H9 (cell line): ENCODE measurements at regions not wholly inside any gene's neighbourhood (a gene's known extent, or its start where the extent isn't known, plus 50 kb on each side); places are given as distances from the start of the nearest gene placed in this dataset.

Experiments used
- DNase-seq: peaks from one replicate; pipeline ENCODE4 v3.0.0-alpha.2; 2017
- H2AFZ ChIP-seq: one replicate; pipeline ENCODE4 v1.6.1; 2013; ENCODE audit warnings: mild to moderate bottlenecking, low read length, control low read depth, moderate library complexity
- H2AK5ac ChIP-seq: 2 replicates; pipeline ENCODE4 v1.6.1; 2013; ENCODE audit warnings: low read length, control low read depth, mixed read lengths; ENCODE audit not compliant: insufficient read length
- H2BK120ac ChIP-seq: one replicate; pipeline ENCODE4 v1.6.1; 2013; ENCODE audit warnings: low read depth, mild to moderate bottlenecking, low read length, control low read depth, inconsistent platforms; ENCODE audit not compliant: poor library complexity, severe bottlenecking
- H2BK12ac ChIP-seq: 2 replicates; pipeline ENCODE4 v1.6.1; 2013; ENCODE audit warnings: low read length, control low read depth, mixed read lengths, low read depth; ENCODE audit not compliant: insufficient read length
- H2BK15ac ChIP-seq: 2 replicates; pipeline ENCODE4 v1.6.1; 2013; ENCODE audit warnings: low read depth, low read length, control low read depth
- H2BK20ac ChIP-seq: one replicate; pipeline ENCODE4 v1.6.1; 2013; ENCODE audit warnings: low read depth, mild to moderate bottlenecking, low read length, control low read depth, inconsistent platforms; ENCODE audit not compliant: poor library complexity, severe bottlenecking
- H2BK5ac ChIP-seq: 2 replicates; pipeline ENCODE4 v1.6.1; 2013; ENCODE audit warnings: low read length, control low read depth, mixed read lengths; ENCODE audit not compliant: insufficient read length
- H3K14ac ChIP-seq: 2 replicates; pipeline ENCODE4 v1.6.1; 2013; ENCODE audit warnings: low read length, control low read depth; ENCODE audit not compliant: insufficient read depth
- H3K18ac ChIP-seq: 2 replicates; pipeline ENCODE4 v1.6.1; 2013; ENCODE audit warnings: low read depth, mild to moderate bottlenecking, mixed read lengths, low read length, control low read depth; ENCODE audit not compliant: insufficient read length
- H3K23ac ChIP-seq: 2 replicates; pipeline ENCODE4 v1.6.1; 2013; ENCODE audit warnings: low read length, control low read depth, mixed read lengths, low read depth; ENCODE audit not compliant: insufficient read length
- H3K23me2 ChIP-seq: 2 replicates; pipeline ENCODE4 v1.6.1; 2013; ENCODE audit warnings: low read depth, mild to moderate bottlenecking, mixed read lengths, low read length, control low read depth; ENCODE audit not compliant: insufficient read length, poor library complexity, severe bottlenecking
- H3K27ac ChIP-seq: 2 replicates; pipeline ENCODE4 v1.5.1; 2013; ENCODE audit warnings: low read length, control low read depth, mixed read lengths, low read depth; ENCODE audit not compliant: insufficient read length
- H3K27me3 ChIP-seq: 2 replicates; pipeline ENCODE4 v1.6.1; 2013; ENCODE audit warnings: low read length, control low read depth, inconsistent platforms; ENCODE audit not compliant: insufficient read depth
- H3K4ac ChIP-seq: 2 replicates; pipeline ENCODE4 v1.6.1; 2013; ENCODE audit warnings: low read depth, mild to moderate bottlenecking, control low read depth, inconsistent platforms, low read length, moderate library complexity
- H3K4me1 ChIP-seq: 2 replicates; pipeline ENCODE4 v1.6.1; 2013; ENCODE audit warnings: low read length, control low read depth, inconsistent platforms; ENCODE audit not compliant: insufficient read depth
- H3K4me2 ChIP-seq: 2 replicates; pipeline ENCODE4 v1.6.1; 2013; ENCODE audit warnings: low read length, control low read depth, mixed read lengths; ENCODE audit not compliant: insufficient read length, insufficient read depth
- H3K56ac ChIP-seq: 2 replicates; pipeline ENCODE4 v1.6.1; 2013; ENCODE audit warnings: low read depth, mild to moderate bottlenecking, mixed read lengths, low read length, control low read depth; ENCODE audit not compliant: insufficient read length
- H3K79me1 ChIP-seq: 2 replicates; pipeline ENCODE4 v1.6.1; 2013; ENCODE audit warnings: low read depth, mild to moderate bottlenecking, moderate library complexity, low read length, control low read depth, inconsistent platforms; ENCODE audit not compliant: insufficient read depth, poor library complexity, severe bottlenecking
- H3K79me2 ChIP-seq: 2 replicates; pipeline ENCODE4 v1.6.1; 2013; ENCODE audit warnings: low read length, control low read depth, inconsistent platforms; ENCODE audit not compliant: insufficient read depth
- H3K9ac ChIP-seq: 2 replicates; pipeline ENCODE4 v1.6.1; 2013; ENCODE audit warnings: low read length, control low read depth, mixed read lengths; ENCODE audit not compliant: insufficient read length; ENCODE audit errors: extremely low read depth
- H3K9me3 ChIP-seq: one replicate; pipeline ENCODE4 v1.6.1; 2013; ENCODE audit warnings: low read depth, low read length, inconsistent platforms; ENCODE audit not compliant: control insufficient read depth
- H3T11ph ChIP-seq: one replicate; pipeline ENCODE4 v1.6.1; 2013; ENCODE audit warnings: mild to moderate bottlenecking, low read length, control low read depth, inconsistent platforms
- H4K20me1 ChIP-seq: one replicate; pipeline ENCODE4 v1.6.1; 2013; ENCODE audit not compliant: control insufficient read depth, insufficient read length, insufficient read depth
- H4K5ac ChIP-seq: 2 replicates; pipeline ENCODE4 v1.6.1; 2013; ENCODE audit warnings: low read depth, mild to moderate bottlenecking, mixed read lengths, low read length, control low read depth; ENCODE audit not compliant: insufficient read length
- H4K8ac ChIP-seq: replicated peaks from 2 replicates; pipeline ENCODE4 v1.6.1; 2013; ENCODE audit warnings: low read length, control low read depth, mixed read lengths, low read depth; ENCODE audit not compliant: insufficient read length
- H4K91ac ChIP-seq: 2 replicates; pipeline ENCODE4 v1.6.1; 2013; ENCODE audit warnings: low read depth, mild to moderate bottlenecking, moderate library complexity, mixed read lengths, low read length, control low read depth; ENCODE audit not compliant: insufficient read length
- H3K27ac Mint-ChIP-seq, 3 experiments: 2 replicates in 2 of 3; 3 replicates in 1 of 3; pipeline ENCODE4 v1.8.0; 2020 to 2021; ENCODE audit warnings: mixed read lengths in 3 of 3, mild to moderate bottlenecking in 1 of 3, moderate library complexity in 1 of 3
- H3K27me3 Mint-ChIP-seq: 2 replicates; pipeline ENCODE4 v1.8.0; 2021; ENCODE audit warnings: low read depth, mild to moderate bottlenecking, moderate library complexity, mixed read lengths
- H3K36me3 Mint-ChIP-seq, 3 experiments: 2 replicates in 2 of 3; 3 replicates in 1 of 3; pipeline ENCODE4 v1.8.0; 2020 to 2021; ENCODE audit warnings: low read depth in 3 of 3, mixed read lengths in 3 of 3; ENCODE audit not compliant: insufficient read depth in 1 of 3
- H3K4me1 Mint-ChIP-seq, 2 experiments: 2 replicates each; pipeline ENCODE4 v1.8.0; 2020; ENCODE audit warnings: mixed read lengths in 2 of 2
- H3K4me3 Mint-ChIP-seq, 2 experiments: 2 replicates in 1 of 2; 3 replicates in 1 of 2; pipeline ENCODE4 v1.8.0; 2020 to 2021; ENCODE audit warnings: mild to moderate bottlenecking in 2 of 2, mixed read lengths in 2 of 2, moderate library complexity in 1 of 2
- H3K9me3 Mint-ChIP-seq, 2 experiments: 2 replicates in 1 of 2; 3 replicates in 1 of 2; pipeline ENCODE4 v1.8.0; 2020; ENCODE audit warnings: mild to moderate bottlenecking in 2 of 2, mixed read lengths in 2 of 2, moderate library complexity in 1 of 2
- CTCF ChIP-seq: fragments of 200-600 bp; sonication (generic); conservative IDR thresholded peaks from 3 replicates; pipeline ENCODE4 v1.8.0; 2021; ENCODE audit warnings: antibody characterized with exemption, mild to moderate bottlenecking
- WGBS: extraction: QIAGEN DNeasy Blood & Tissue Kit; methylation state at CpG from one replicate; pipeline ENCODE4 v1.1.7; 2013; ENCODE audit warnings: missing lambda C conversion rate, low lambda C conversion rate, mixed read lengths; ENCODE audit not compliant: insufficient read length; ENCODE audit errors: extremely low coverage; 5-methylcytosine and 5-hydroxymethylcytosine counted together

- Histone ChIP-seq H3K27me3 (no peaks in the 10 kb centered on the region), H3T11ph (no peak overlapping the region), H2BK5ac (no peak overlapping the region), H3K56ac (no peak overlapping the region), H2BK15ac (no peak overlapping the region), H3K18ac (no peak overlapping the region), H3K4ac (no peak overlapping the region), H3K23me2 (no peaks in the 10 kb centered on the region), H3K27ac (no peak overlapping the region), H3K79me1 (no peaks in the 10 kb centered on the region), H3K14ac (no peak overlapping the region), H3K4me1 (no peaks in the 10 kb centered on the region), H3K9me3 (no peaks in the 10 kb centered on the region), H3K23ac (no peak overlapping the region), H2BK20ac (no peak overlapping the region), H3K79me2 (no peaks in the 10 kb centered on the region), H4K8ac (no peak overlapping the region), H4K91ac (no peak overlapping the region), H4K5ac (no peak overlapping the region), H2BK120ac (no peak overlapping the region), H2AK5ac (no peak overlapping the region), H2BK12ac (no peak overlapping the region), H4K20me1 (no peaks in the 10 kb centered on the region), H3K4me2 (no peak overlapping the region), H2AFZ (no peak overlapping the region), H3K9ac (no peak overlapping the region)
- H3K27me3 Mint-ChIP-seq: no peaks in the 10 kb centered on the region; the same call in none of the 2 replicates
- H3K9me3 Mint-ChIP-seq: no peaks in the 10 kb centered on the region
- H3K4me3 Mint-ChIP-seq: no peak overlapping the region
- no peak overlapping the region for H3K27ac Mint-ChIP-seq
- no CpG with 5 or more reads among the region's 3 CpGs for WGBS
- H3K4me1 Mint-ChIP-seq: no peaks in the 10 kb centered on the region
- no peak for DNase-seq
- no peak for TF ChIP-seq CTCF
- H3K36me3 Mint-ChIP-seq: no peaks in the 10 kb centered on the region
These were observed 279.1 kb upstream of the IGF1R start for GRCh38 chr15:98369081-98369716.
